Stimulated activated CD4-positive, alpha-beta T cell treated with anti-CD3 and anti-CD28 coated beads, Interleukin-1b, Interleukin-23, amount 100 ng/mL, for 1 hour (primary cell): ENCODE measurements at regions not wholly inside any gene's neighbourhood (a gene's known extent, or its start where the extent isn't known, plus 50 kb on each side); places are given as distances from the start of the nearest gene placed in this dataset.
"Not testable (repeated sequence)": the region's sequence is repeated elsewhere in the genome, so short reads cannot be mapped to it uniquely, and the experiment has no call there.

Source experiments
- DNase-seq, 2 donors: peaks; one replicate each; pipeline ENCODE4 v3.0.0-alpha.2; 2020; ENCODE audit warnings: low read depth in 2 of 2

- no peak for DNase-seq
These were observed 631.9 kb upstream of the ANKRD30A start for GRCh38 chr10:36493516-36493880.

- no peak for DNase-seq
These were observed 632.5 kb upstream of the ANKRD30A start for GRCh38 chr10:36492590-36493515.

GRCh38 chr10:36491926-36492325 lies 633.5 kb upstream of the ANKRD30A start:
- no peak for DNase-seq

GRCh38 chr10:36489611-36490228 lies 635.7 kb upstream of the ANKRD30A start:
- DNase-seq, result no peak

GRCh38 chr10:36489181-36489580 lies 636.2 kb upstream of the ANKRD30A start:
- DNase-seq, result no peak

- no peak for DNase-seq
These were observed 636.8 kb upstream of the ANKRD30A start for GRCh38 chr10:36488579-36488978.

- DNase-seq, result no peak
These were observed 646.3 kb upstream of the ANKRD30A start for GRCh38 chr10:36479073-36479472.

GRCh38 chr10:36476399-36476798 lies 649.0 kb upstream of the ANKRD30A start:
- no peak for DNase-seq

GRCh38 chr10:36475746-36476145 lies 649.7 kb upstream of the ANKRD30A start:
- DNase-seq, result no peak

- no peak for DNase-seq
These were observed 650.9 kb upstream of the ANKRD30A start for GRCh38 chr10:36474456-36474855.

- no peak for DNase-seq
These were observed 652.3 kb upstream of the ANKRD30A start for GRCh38 chr10:36473122-36473521.

GRCh38 chr10:36469585-36469984 lies 655.8 kb upstream of the ANKRD30A start:
- no peak for DNase-seq

- DNase-seq, result no peak
These were observed 656.8 kb upstream of the ANKRD30A start for GRCh38 chr10:36468620-36469019.

- no peak for DNase-seq
These were observed 659.6 kb upstream of the ANKRD30A start for GRCh38 chr10:36465604-36466379.

GRCh38 chr10:36464291-36464690 lies 661.1 kb upstream of the ANKRD30A start:
- no peak for DNase-seq

GRCh38 chr10:36463390-36463789 lies 662.0 kb upstream of the ANKRD30A start:
- no peak for DNase-seq

- no peak for DNase-seq
These were observed 663.2 kb upstream of the ANKRD30A start for GRCh38 chr10:36462194-36462593.

- not testable (repeated sequence) for DNase-seq
These were observed 667.0 kb upstream of the ANKRD30A start for GRCh38 chr10:36458437-36458836.

- no peak for DNase-seq
These were observed 667.6 kb upstream of the ANKRD30A start for GRCh38 chr10:36457751-36458150.

GRCh38 chr10:36455526-36456133 lies 669.8 kb upstream of the ANKRD30A start:
- no peak for DNase-seq

GRCh38 chr10:36452851-36453250 lies 672.5 kb upstream of the ANKRD30A start:
- no peak for DNase-seq

- no peak for DNase-seq
These were observed 673.9 kb upstream of the ANKRD30A start for GRCh38 chr10:36451391-36451970.
